HCT116 (cell line): ENCODE measurements at regions not wholly inside any gene's neighbourhood (a gene's known extent, or its start where the extent isn't known, plus 50 kb on each side); places are given as distances from the start of the nearest gene placed in this dataset.

Experiments used
- ATAC-seq: fragments of 200-7000 bp; cut with Tn5 transposase; 2 replicates; pipeline ENCODE4 v1.9.1; 2020; ENCODE audit warnings: mild to moderate bottlenecking, moderate library complexity
- BruUV-seq: library from RNA; stranded (reverse); fragments of 400-500 nt; replicated peaks from 2 replicates; lab custom pipeline; 2021; lab: Mats Ljungman, UMichigan
- CTCF ChIA-PET: fragments of 300-600 bp; sonication (Branson Sonifier 250); formaldehyde crosslinking; loops from one replicate; lab custom pipeline; 2021; ENCODE audit warnings: antibody characterized with exemption; lab: Charles Lee
- POLR2A ChIA-PET: fragments of 300-600, 350-600 bp; sonication (Branson Sonifier 250); formaldehyde crosslinking; loops from one replicate; lab custom pipeline; 2021; ENCODE audit warnings: antibody characterized with exemption; lab: Charles Lee
- RAD21 ChIA-PET, 2 experiments: fragments of 300-600 bp; sonication (Branson Sonifier 250); formaldehyde crosslinking; loops; one replicate each; lab custom pipeline; 2023; ENCODE audit warnings: low total read pairs in 2 of 2; ENCODE audit not compliant: uncharacterized antibody in 2 of 2, unreplicated experiment in 2 of 2, low non-redundant PET in 1 of 2; lab: Charles Lee
- DNase-seq: peaks from one replicate; pipeline ENCODE4 v3.0.0-alpha.2; 2010; ENCODE audit warnings: low read depth, low spot score
- H2AFZ ChIP-seq: fragments of 200-600 bp; shearing (Covaris generic), sonication (generic); 2 replicates; pipeline ENCODE4 v1.6.1; 2017; ENCODE audit warnings: low read depth, mixed run types, mixed read lengths, antibody characterized with exemption, low read length; ENCODE audit not compliant: poor library complexity, severe bottlenecking
- H3K27ac ChIP-seq: 2 replicates; pipeline ENCODE4 v1.5.1; 2012; ENCODE audit warnings: low read depth, low read length
- H3K27me3 ChIP-seq: fragments of 200-600 bp; sonication (generic); 2 replicates; pipeline ENCODE4 v1.6.1; 2016; ENCODE audit warnings: mixed run types, low read length, mixed read lengths; ENCODE audit not compliant: insufficient read depth
- H3K36me3 ChIP-seq, 2 experiments: fragments of 200-500 bp in 1 of 2; fragments of 200-600 bp in 1 of 2; sonication (Bioruptor generic) in 1 of 2; sonication (generic) in 1 of 2; 2 replicates each; pipeline versions ENCODE4 v1.5.1 to v1.6.1; 2014 to 2016; ENCODE audit warnings: low read length in 2 of 2, inconsistent platforms in 1 of 2, mixed read lengths in 1 of 2, mixed run types in 1 of 2; ENCODE audit not compliant: insufficient read depth in 2 of 2, control insufficient read depth in 1 of 2
- H3K4me1 ChIP-seq, 2 experiments: fragments of 200-600 bp in 1 of 2; sonication (generic) in 1 of 2; 2 replicates each; pipeline versions ENCODE4 v1.5.1 to v1.6.1; 2012 to 2017; ENCODE audit warnings: low read length in 2 of 2, inconsistent platforms in 1 of 2, mild to moderate bottlenecking in 1 of 2, mixed read lengths in 1 of 2, mixed run types in 1 of 2, moderate library complexity in 1 of 2; ENCODE audit not compliant: insufficient read depth in 2 of 2, control insufficient read depth in 1 of 2
- H3K4me2 ChIP-seq: fragments of 200-600 bp; sonication (generic); 2 replicates; pipeline ENCODE4 v1.6.1; 2017; ENCODE audit warnings: mixed run types, low read length, mixed read lengths
- H3K4me3 ChIP-seq, 2 experiments: fragments of 200-600 bp in 1 of 2; sonication (generic) in 1 of 2; replicated peaks in 1 of 2; 2 replicates each; pipeline ENCODE4 v1.5.1; 2011 to 2016; ENCODE audit warnings: low read length in 2 of 2, control low read depth in 1 of 2, low read depth in 1 of 2, mild to moderate bottlenecking in 1 of 2, mixed read lengths in 1 of 2, mixed run types in 1 of 2
- H3K79me2 ChIP-seq: fragments of 200-600 bp; sonication (generic); 2 replicates; pipeline ENCODE4 v1.6.1; 2017; ENCODE audit warnings: mild to moderate bottlenecking, mixed run types, low read length, moderate library complexity, mixed read lengths; ENCODE audit not compliant: insufficient read depth
- H3K9ac ChIP-seq: fragments of 200-600 bp; sonication (generic); 2 replicates; pipeline ENCODE4 v1.6.1; 2016; ENCODE audit warnings: low read length, mixed read lengths
- H3K9me2 ChIP-seq: fragments of 200-600 bp; sonication (generic), shearing (Covaris generic); 2 replicates; pipeline ENCODE4 v1.6.1; 2017; ENCODE audit warnings: mixed run types, mild to moderate bottlenecking, moderate library complexity; ENCODE audit not compliant: insufficient read depth
- H3K9me3 ChIP-seq, 2 experiments: fragments of 200-500 bp in 1 of 2; fragments of 200-600 bp in 1 of 2; sonication (Bioruptor generic) in 1 of 2; sonication (generic) in 1 of 2; 2 replicates each; pipeline ENCODE4 v1.6.1; 2014 to 2017; ENCODE audit warnings: low read length in 2 of 2, mixed read lengths in 2 of 2, inconsistent platforms in 1 of 2, low read depth in 1 of 2, mild to moderate bottlenecking in 1 of 2, mixed run types in 1 of 2, moderate library complexity in 1 of 2; ENCODE audit not compliant: control insufficient read depth in 1 of 2, insufficient read depth in 1 of 2
- H4K20me1 ChIP-seq: fragments of 200-600 bp; sonication (generic), shearing (Covaris generic); 2 replicates; pipeline ENCODE4 v1.6.1; 2017; ENCODE audit warnings: mixed run types, mild to moderate bottlenecking, moderate library complexity; ENCODE audit not compliant: insufficient read depth
- CEBPB ChIP-seq: IDR thresholded peaks from 2 replicates; pipeline ENCODE4 v1.6.1; 2012; ENCODE audit warnings: low read depth
- EGR1 ChIP-seq: IDR thresholded peaks from 2 replicates; pipeline ENCODE4 v1.6.1; 2012; ENCODE audit warnings: low read depth
- ELF1 ChIP-seq: IDR thresholded peaks from 2 replicates; pipeline ENCODE4 v1.6.1; 2012; ENCODE audit warnings: low read depth, borderline replicate concordance
- FOSL1 ChIP-seq: IDR thresholded peaks from 2 replicates; pipeline ENCODE4 v1.6.1; 2012; ENCODE audit warnings: low read depth
- POLR2AphosphoS5 ChIP-seq: IDR thresholded peaks from 2 replicates; pipeline ENCODE4 v1.6.1; 2011; ENCODE audit warnings: mild to moderate bottlenecking, low read depth, low read length, moderate library complexity
- RAD21 ChIP-seq: IDR thresholded peaks from 2 replicates; pipeline ENCODE4 v1.6.1; 2012; ENCODE audit warnings: low read depth, mild to moderate bottlenecking
- SP1 ChIP-seq: IDR thresholded peaks from 2 replicates; pipeline ENCODE4 v1.6.1; 2012; ENCODE audit warnings: low read depth
- TCF7L2 ChIP-seq: IDR thresholded peaks from 2 replicates; pipeline ENCODE4 v1.7.0; 2011; ENCODE audit warnings: borderline replicate concordance, inconsistent platforms; ENCODE audit not compliant: insufficient read depth, insufficient read length; ENCODE audit errors: extremely low read depth
- YY1 ChIP-seq: IDR thresholded peaks from 2 replicates; pipeline ENCODE4 v1.6.1; 2011; ENCODE audit warnings: low read length, low read depth, moderate library complexity, mild to moderate bottlenecking; ENCODE audit not compliant: insufficient replicate concordance; ENCODE audit errors: extremely low read depth
- ZFX ChIP-seq: fragments of 450-650 bp; IDR thresholded peaks from 2 replicates; pipeline ENCODE4 v1.6.1; 2017
- ZNF274 ChIP-seq: fragments of 200-500 bp; sonication (Bioruptor generic); IDR thresholded peaks from 2 replicates; pipeline ENCODE4 v1.6.1; 2014; ENCODE audit warnings: mild to moderate bottlenecking, low read depth, low read length, inconsistent platforms
- intact Hi-C: fragments of 100-400 bp; cut with micrococcal nuclease; formaldehyde crosslinking; loops from 2 replicates; pipeline ENCODE4 v1.10.0; 2022
- TF ChIP-seq, protein P1 (sequence below): IDR thresholded peaks from 2 replicates; pipeline ENCODE4 v1.6.1; 2012
- TF ChIP-seq, protein P2 (sequence below): IDR thresholded peaks from 2 replicates; pipeline ENCODE4 v1.6.1; 2011; ENCODE audit warnings: mild to moderate bottlenecking, low read length, moderate library complexity; ENCODE audit not compliant: insufficient replicate concordance; ENCODE audit errors: extremely low read depth

DNA sequence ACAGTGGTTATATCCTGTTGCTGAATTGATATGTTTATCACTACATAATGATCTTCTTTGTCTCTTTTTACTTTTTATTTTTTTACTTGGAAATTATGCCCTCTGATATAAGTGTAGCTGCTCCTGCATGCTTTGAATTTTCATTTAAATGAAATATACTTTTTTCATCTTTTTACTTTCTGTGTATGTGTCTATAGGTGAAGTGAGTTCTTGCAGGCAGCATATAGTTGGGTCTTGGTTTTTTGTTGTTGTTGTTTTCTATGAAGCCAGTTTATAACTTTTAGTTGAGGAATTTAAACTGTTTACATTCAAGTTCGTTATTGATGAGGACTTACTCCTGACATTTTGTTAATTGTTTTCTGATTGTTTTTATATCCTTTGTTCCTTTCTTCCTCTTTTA lies 103.1 kb upstream of the DOK5 start:
- TF ChIP-seq, protein P1, sequence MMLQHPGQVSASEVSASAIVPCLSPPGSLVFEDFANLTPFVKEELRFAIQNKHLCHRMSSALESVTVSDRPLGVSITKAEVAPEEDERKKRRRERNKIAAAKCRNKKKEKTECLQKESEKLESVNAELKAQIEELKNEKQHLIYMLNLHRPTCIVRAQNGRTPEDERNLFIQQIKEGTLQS, result no peak
- H3K4me3 ChIP-seq, result no peak overlapping the region
- H3K27ac ChIP-seq, result no peak overlapping the region
- intact Hi-C loops, result no loop called here
- no peaks in the 10 kb centered on the region for H4K20me1 ChIP-seq
- RAD21 ChIA-PET, result no interaction called here
- H2AFZ ChIP-seq, result no peak overlapping the region
- POLR2A ChIA-PET, result no interaction called here
- H3K9ac ChIP-seq, result no peak overlapping the region
- H3K27me3 ChIP-seq, result peaks cover 13% of the 10 kb centered on the region; the same call in 1 of the 2 replicates
- H3K79me2 ChIP-seq, result no peaks in the 10 kb centered on the region
- H3K36me3 ChIP-seq, result no peaks in the 10 kb centered on the region
- no peaks in the 10 kb centered on the region for H3K4me1 ChIP-seq
- DNase-seq (no peak), ATAC-seq (no peak)
- no TSS peak for BruUV-seq
- no peaks in the 10 kb centered on the region for H3K9me2 ChIP-seq
- no peaks in the 10 kb centered on the region for H3K9me3 ChIP-seq
- CTCF ChIA-PET, result no interaction called here
- no peak overlapping the region for H3K4me2 ChIP-seq

DNA sequence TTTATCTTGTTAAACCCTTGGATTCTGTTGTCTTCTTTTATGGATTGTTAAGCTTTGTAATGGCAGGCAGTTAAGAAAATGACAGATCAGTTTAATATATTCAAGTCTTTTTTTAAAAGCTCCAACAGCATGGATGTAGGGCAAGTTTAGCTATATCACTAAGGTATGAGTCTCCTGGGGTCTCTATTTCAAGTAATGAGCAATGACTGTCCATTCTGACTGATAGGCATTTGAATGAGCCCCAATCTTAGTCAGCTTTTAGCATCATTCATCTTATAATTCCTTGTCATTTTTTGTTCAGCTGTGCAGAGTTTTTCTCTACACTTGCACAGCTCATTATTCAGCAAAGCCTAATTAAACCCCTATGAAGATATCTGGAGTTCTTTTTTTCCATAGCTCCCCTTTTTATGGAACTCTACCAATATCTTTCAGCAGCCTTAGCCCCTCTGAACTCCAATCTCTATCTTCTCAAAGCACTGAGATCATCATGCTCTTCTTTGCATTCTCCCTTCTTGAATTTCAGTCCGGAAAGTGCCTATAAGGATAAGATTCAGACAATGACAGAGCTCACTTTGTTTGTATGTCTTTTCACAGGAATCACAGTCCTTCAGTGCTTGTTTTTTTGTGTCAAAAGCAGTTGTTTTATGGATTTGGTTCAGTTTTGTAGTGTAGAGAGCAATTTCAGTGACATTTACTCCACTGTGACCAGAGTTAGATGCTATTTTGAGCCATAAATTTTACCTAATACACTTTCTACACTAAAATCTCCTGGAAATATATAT lies 97.2 kb upstream of the DOK5 start:
- no peak overlapping the region for H3K27ac ChIP-seq
- no peaks in the 10 kb centered on the region for H4K20me1 ChIP-seq
- RAD21 ChIA-PET, result no interaction called here
- H3K27me3 ChIP-seq, result no peaks in the 10 kb centered on the region; the same call in 1 of the 2 replicates
- TF ChIP-seq POLR2AphosphoS5 (no peak), CEBPB (no peak), ZFX (no peak), ELF1 (no peak), ZNF274 (no peak), RAD21 (no peak), YY1 (no peak), TCF7L2 (no peak), EGR1 (no peak), SP1 (no peak), FOSL1 (no peak)
- TF ChIP-seq, protein P1, result no peak
- TF ChIP-seq, protein P2, sequence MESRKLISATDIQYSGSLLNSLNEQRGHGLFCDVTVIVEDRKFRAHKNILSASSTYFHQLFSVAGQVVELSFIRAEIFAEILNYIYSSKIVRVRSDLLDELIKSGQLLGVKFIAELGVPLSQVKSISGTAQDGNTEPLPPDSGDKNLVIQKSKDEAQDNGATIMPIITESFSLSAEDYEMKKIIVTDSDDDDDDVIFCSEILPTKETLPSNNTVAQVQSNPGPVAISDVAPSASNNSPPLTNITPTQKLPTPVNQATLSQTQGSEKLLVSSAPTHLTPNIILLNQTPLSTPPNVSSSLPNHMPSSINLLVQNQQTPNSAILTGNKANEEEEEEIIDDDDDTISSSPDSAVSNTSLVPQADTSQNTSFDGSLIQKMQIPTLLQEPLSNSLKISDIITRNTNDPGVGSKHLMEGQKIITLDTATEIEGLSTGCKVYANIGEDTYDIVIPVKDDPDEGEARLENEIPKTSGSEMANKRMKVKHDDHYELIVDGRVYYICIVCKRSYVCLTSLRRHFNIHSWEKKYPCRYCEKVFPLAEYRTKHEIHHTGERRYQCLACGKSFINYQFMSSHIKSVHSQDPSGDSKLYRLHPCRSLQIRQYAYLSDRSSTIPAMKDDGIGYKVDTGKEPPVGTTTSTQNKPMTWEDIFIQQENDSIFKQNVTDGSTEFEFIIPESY, result no peak
- no peak for ATAC-seq
- no peak overlapping the region for H3K4me3 ChIP-seq
- H3K9me2 ChIP-seq, result no peaks in the 10 kb centered on the region
- no peak for DNase-seq
- POLR2A ChIA-PET, result no interaction called here
- H3K9me3 ChIP-seq, result no peaks in the 10 kb centered on the region
- H3K4me2 ChIP-seq, result no peak overlapping the region
- intact Hi-C loops, result no loop called here
- no peaks in the 10 kb centered on the region for H3K79me2 ChIP-seq
- CTCF ChIA-PET, result no interaction called here
- no peak overlapping the region for H3K9ac ChIP-seq
- H3K4me1 ChIP-seq, result peaks cover 0 to 3% of the 10 kb centered on the region in 2 experiments; a peak in 1 of 4 replicates
- no TSS peak for BruUV-seq
- H3K36me3 ChIP-seq, result no peaks in the 10 kb centered on the region; a peak in 1 of 4 replicates
- no peak overlapping the region for H2AFZ ChIP-seq
